HG02973 (cell line): ENCODE measurements at regions not wholly inside any gene's neighbourhood (a gene's known extent, or its start where the extent isn't known, plus 50 kb on each side); places are given as distances from the start of the nearest gene placed in this dataset.

Experiments used
- ATAC-seq: cut with Tn5 transposase; IDR thresholded peaks from one replicate; pipeline ENCODE4 v1.9.1; 2021; ENCODE audit warnings: moderate library complexity; ENCODE audit not compliant: unreplicated experiment

DNA sequence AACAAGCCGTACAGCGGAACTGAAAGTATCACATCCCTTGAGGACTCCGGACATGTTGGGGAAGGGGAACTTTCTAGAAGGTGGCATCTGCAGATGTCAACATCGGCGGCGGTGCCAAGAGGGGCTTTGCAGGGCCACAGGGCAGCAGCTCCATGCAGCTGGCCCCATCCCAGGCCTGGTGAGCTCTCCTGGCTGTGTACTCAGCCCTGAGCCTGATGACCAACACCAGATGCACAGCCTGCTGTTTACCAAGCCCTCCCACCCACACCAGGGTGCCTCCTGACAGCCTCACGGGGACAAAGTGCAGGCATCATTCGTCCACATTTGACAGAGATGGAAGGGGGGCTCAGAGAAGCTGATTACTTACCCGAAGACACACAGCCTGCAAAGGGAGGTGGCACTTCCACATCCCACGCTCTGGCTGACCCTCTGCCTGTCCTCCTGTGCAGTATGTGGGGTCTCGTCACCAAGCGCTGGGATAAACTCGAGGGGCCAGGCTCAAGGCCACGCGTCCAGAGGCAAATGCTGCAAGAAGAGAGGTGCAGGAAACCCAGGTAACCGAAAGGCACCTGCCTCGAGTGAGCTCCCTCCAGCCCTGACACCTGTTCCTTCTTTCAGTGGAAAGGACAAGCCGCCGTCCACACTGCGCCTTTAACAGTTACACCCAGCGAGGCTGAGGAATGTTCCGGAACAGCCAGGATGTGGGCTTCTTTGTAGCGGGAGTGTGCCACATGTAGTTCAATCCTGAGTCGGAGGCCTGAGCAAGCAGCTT is 69.0 kb upstream of the ASAP2 start:
- no peak for ATAC-seq

DNA sequence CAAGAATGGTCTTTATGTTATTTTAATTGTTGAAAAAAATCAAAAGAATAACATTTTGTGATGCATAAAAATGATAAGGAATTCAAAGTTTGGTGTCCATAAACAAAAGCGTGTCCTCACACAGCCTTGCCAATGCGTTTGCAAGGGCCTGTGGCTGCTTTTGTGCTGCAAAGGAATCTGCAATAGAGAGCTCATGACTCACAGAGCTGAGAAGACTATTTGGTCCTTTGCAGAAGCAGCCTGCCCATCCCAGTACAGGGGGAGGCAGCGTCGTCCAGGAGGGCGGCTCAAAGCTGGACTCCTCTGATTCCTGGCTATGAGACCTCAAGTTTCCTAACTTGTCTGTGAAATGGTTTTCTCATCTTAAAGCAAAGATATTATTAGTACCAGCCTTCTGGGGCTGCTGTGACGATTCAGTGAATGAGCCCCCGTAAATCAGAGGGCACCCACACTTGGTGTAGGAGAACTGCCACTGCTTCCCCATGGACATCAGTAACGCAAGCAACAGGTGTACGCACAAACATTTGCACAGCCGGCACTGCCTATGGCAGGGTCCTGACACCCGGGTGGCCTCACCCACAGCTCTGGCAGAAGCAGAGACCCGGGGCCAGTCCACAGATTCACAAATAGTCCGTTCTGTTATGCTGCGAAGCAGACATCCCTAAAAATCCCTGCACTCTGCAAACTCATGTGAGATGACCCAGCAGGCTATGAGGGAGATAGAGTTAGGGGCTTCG is 70.6 kb upstream of the ASAP2 start:
- ATAC-seq: no peak

DNA sequence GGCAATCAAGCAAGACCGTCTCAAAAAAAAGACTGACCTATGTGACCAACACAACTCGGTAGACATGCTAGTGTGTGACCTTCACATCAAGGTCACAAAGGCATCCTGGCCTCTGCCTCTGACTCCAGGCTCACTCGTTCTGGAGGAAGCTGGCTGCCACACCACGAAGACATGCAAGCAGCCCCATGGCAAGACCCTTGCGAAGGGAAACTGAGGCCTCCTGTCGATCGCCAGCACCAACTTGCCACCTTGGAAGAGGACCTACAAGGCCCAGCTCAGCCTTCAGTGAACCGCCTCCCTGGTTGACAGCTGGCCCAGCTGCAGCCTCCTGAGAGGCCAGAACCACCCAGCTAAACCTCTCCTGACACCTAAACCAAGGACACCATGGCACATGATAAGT is 79.3 kb upstream of the ASAP2 start:
- ATAC-seq: no peak

DNA sequence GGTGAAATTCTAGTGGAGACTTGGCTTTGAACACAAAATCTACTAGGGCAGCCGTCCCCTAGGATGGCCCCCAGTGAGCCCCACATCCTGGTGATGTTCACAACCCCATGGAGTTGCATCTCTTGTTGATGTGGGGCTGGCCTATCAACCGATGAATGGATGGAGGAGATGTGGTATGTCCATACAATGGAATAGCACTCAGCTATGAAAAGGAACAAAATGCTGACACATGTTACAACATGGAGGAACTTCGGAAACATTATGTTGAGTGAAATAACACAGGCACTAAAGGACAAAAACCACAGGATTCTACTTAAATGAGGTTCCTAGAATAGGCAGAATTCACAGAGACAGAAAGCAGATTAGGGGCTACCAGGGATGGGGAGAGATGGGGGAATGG is 80.1 kb upstream of the ASAP2 start:
- no peak for ATAC-seq

DNA sequence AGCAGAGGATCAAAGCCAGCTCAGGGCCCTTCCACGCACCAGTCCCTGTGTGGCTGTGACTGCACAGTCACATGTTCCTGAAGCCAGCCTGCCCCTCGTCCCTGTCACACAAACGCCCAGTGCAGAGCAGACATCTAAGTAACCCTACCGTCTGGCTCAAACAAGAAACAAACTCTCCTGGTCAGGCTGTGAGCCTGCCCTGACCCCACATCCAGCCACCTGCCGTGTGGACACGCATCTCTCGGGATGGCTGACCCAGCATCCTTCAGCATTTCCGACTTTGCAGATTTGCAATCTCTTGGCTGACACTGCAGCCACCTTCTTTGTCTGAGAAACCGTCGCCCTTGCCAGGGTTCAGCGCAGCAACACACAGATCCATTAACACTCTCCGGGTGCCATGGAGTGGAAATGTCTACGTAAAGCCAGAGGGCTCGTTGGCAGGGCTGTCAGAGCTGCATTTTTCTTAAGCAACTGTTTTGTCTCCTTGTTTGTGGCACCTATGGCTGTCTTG is 82.3 kb upstream of the ASAP2 start:
- no peak for ATAC-seq

DNA sequence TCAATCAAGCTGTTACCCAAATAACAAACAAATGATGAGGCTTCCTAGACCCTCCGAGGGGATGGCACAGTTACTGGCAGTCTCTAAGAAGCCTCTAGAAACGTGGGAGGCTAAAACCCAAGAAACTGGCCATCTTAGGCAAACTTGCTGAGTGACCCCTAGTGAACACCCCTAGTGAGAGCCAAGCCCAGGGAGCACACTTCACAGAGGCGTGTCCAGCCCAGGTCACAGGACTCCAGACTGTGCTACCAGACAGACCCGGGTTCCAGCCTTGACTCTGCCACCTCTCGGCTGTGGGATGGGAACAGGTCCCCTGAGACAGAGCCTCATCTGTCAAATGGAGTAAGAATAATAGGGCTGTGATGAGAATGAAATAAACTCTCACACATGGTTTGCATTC is 83.5 kb upstream of the ASAP2 start:
- ATAC-seq: no peak

DNA sequence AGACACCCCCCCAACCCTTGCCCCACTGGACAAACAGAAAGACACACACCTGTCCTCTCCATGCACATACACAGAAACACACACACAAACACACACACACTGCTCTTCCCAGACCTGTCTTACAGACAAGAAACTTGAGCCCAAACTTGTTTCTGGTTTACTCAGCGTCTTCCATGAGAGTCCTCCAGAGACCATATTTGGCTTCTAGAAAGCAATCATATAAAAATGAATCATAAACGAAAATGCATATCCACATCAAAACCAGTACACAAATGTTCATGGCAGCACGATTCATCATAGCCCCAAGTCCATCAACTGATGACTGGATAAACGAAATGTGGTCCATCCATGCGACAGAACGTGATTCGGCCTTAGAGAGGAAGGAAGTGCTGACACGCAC is 84.2 kb upstream of the ASAP2 start:
- ATAC-seq: no peak

DNA sequence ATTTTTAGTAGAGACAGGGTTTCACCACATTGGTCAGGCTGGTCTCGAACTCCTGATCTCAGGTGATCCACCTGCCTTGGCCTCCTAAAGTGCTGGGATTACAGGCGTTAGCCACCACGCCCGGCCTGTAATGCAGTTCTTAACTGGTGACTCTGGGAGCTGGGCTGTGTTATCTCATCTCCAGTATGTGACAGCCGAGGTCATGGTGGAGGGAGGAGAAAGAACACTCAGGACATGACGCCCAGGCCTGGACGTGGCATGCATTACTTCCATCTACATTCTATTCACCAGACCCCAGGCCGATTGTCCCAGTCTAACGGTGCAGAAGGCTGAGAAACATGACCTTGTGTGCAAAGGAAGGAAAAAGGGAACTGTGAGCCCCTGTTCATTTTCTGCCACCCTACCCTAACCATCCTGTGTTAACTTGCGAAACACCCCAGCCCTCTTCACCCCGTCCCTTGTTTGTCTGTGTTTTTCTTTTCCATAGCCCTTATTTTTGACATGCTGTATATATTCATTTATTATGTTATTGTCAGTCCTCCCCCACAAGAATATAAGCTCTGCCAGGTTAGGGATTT is 88.1 kb upstream of the ASAP2 start:
- no peak for ATAC-seq

DNA sequence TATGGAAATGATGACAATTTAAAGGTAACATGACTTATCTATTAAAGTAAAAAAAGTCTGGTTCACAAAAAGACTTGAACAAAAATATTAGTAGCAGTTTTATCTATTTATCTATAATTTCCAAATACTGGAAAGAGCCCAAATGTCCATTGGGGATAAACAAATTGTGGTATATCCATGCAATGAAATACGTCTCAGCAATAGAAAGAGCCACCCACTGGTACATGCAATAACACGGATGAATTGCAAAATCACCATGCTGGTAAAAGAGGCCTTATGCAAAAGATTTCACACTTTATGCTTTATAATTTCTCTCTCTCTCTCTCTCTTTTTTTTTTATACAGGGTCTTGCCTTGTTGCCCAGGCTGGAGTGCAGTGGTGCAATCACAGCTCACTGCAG is 91.4 kb upstream of the ASAP2 start:
- ATAC-seq: no peak

DNA sequence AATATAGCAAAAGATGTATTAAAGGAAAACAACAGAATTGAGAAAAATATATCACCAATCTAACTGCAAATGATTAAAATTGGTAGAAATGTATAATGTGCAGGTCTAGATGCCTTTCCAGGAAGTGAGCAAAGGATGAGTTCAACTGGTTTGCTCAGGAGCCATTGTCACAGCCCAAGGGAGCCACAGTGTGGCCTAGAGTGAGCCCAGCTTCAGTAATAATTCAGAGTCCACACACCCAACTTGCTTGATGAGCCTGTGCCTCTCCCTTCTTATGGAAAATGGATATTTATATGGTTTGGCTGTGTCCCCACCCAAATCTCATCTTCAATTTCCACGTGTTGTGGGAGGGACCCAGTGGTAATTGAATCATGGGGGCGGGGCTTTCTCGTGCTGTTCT is 92.2 kb upstream of the ASAP2 start:
- no peak for ATAC-seq

DNA sequence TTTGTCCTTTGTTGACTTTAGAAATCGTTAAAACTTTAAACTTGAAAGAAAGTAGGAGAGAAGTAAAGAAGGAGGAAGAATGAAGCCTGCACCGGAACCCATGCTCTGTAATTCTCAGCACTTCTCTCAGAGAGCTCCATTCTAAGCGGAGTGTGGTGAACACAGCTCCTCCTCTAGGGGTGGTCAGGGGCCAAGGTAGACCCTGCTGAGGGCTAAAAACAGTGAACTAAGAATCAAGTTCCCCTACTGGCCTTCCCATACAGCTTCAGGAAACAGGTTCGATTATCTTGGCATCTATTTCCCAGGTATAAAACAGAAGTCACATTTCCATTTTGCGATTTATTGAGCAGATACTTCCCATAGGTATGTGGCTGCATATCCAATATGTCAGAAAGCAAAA is 92.7 kb upstream of the ASAP2 start:
- ATAC-seq: no peak

DNA sequence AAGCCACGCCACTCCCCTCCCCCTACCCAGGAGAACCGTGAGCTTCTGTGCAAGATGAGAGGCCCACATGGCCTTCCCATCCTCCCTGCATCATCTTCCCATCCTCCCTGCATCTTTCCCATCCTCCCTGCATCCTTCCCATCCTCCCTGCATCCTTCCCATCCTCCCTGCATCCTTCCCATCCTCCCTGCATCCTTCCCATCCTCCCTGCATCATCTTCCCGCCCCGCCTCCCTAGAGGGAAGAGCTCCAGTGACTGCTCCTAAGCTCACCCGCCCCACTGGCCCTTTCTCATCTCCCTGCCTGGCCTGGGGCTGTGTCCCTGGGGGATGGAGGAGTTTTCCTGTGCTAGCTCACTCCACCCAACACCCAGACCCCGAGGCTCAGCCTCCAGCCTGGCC is 93.3 kb upstream of the ASAP2 start:
- no peak for ATAC-seq

DNA sequence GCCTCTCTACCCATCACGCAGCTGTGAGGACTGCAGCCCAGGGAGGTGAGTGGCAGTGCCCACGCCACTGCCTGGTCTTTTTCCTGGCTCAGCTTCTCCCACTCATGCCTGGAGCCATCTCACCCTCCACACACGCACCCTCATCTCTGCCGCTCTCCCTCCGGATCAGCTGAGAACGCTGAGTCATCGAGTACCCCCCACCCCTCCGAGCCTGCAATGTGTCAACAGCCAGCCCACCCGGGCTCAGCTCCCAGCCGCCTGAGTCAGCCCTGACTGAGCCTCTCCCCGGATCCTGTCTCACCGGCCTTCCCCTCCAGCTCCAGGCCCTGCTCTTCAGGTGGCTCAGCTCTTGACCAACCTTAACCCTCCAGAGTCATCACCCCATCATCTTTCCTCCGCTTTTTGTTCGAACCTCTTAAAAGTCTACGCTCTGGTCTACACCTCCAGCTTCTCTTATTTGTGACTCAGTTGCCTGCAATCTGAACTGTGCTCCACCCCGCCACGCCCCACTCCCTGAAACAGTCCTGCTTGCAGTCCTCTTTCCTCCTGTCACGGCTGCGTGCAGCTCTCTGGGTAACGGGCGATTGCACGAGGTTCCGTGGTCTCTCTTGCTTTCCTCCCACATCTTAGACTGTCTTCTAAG is 94.4 kb upstream of the ASAP2 start:
- ATAC-seq: no peak

DNA sequence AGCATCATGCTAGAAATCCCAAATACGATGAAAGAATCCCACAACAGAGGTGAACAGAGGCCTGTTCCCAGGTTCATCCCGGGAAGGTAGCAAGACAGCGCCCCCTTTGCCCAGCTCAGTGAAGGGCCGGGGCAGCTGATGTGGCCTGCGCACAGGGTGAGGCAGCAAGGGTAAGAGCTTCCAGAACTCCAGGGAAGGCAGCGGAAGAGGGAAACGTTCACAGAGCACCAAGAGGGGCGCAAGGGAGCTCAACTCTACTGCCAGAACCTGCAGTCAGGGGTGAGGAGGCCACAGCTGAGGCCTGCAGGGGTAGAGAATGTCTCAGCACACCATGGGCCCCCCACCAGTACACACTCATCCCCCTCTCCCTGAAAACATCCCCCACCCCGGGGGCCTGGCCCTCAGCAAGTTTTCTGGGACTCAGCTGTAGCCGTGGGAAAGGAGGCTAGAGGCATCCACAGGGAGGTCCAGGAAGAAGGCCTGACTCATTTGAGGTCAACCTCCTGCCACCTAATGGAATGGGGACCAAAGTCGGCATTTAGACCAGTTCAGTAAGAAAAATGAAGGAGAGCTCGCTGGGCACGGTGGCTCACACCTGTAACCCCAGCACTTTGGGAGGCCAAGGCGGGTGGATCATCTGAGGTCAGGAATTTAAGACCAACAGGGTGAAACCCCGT is 95.6 kb upstream of the ASAP2 start:
- no peak for ATAC-seq

DNA sequence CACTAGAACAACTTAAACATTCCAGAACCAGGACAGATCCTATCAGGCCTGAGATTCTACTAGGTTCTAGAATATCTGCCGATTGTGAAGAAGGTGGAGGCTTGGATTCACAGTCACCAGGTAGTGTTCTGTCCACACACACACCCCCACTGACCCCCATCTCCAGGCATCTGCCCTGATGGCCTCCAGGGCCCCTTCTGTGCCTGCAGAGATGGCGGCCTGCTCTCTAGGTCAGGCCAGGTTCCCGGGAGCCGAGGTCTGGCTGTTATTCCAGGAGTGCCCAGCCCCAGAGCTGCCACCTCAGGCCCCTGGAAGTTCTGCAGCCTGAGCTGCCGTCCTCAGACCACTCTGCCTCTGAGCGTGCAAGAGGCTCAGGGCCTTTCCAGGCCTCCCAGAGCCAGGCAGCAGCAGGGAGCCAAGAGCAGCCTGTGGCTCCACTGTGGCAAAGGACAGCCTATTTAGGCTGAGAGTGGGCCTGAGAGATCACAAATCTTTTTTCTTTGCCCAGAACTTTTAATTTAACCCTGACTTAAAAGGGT is 96.2 kb upstream of the ASAP2 start:
- ATAC-seq: no peak

DNA sequence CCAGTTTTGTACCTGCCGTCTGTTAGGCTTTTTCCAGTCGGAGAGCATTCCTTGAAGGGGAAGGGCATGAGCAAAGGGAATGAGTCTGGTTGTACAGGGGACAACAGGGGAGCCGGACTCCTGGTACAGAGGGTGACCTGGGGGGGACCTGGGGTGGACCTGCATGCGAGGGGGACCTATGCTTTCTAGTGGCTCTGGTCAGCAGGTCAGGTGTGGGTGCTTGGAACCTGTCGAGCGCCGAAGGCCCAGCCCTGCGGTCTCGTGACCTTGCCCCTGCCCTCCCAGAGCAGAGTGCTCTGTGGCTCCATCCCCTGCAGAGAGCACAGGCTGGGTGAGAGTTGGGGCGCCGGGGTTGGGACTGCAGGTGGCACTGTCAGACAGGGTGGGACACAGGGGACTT is 96.7 kb upstream of the ASAP2 start:
- ATAC-seq: no peak

DNA sequence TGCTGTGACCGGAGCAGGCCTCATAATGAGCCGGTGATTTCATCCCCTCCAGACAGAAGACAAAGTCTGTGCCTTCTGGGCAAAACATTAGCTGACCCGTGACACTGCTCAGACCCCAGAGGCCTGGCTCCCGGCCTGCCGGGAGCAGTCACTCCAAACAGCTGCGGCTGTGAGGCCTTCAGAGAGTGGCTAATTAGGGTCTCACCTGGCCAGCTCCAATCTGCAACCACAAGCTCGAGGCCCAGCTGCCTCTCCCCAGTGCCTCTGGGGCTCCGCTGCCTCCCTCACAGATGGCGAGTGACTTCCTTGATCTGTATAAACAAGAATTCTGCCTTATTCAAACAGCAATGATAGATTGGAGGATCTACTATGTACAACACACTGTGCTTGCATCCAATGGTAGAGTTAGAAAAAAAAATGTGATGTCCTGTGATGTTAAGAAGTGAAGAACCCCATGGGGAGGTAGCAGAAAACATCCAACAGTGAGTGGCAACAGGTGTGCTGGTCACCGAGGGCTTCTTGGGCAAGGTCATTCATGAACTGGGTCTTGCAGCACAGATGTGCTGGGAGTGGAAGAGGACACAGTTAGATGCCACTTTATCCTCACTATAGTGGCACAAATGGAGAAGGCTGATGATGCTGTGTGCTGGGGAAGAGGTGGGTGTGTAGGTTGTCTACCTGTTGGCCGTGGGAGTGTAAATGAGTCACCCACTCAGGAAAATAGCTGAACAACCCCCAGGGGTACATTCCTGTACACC is 98.2 kb upstream of the ASAP2 start:
- ATAC-seq: no peak

DNA sequence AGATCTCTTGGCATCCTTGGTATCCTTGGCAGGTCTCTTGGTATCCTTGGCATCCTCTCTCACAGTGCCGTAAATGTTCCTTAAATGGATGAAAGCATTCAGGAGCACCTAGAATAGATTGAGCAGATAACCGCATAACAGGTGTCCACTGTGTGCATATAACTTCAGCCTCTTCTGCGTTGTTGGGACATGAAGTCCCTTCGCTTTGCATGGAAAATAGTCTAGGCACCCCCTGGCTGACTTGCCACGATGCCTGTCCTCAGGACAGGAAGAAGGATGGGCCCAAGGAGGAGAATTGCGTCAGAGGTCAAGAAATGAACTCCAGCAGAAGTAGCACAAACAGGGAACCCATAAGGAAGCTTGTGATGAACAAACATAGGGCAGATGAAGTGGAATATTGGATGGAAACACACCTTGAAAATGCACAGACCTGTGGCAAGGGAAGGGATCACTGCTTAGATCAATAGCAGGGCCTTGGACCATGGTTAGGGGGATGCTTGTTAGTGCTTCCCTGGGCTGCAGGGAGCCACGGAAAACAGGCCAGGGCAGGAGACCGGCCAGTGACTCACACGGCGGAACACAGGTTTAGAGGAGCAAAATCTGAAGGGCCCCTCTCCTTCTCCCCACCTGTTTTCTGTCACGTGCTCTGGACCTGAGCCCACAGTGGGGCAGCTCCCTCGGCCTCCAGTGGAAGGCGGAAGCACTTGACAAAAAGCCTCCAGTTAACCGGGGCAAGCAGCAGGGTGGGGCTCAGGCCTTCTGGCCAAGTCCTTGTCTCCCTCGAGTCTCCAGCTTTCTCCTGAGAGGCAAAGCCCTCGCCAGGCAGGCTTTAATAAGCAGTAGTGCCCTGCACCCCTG is 99.2 kb upstream of the ASAP2 start:
- ATAC-seq: no peak
